ENCODE measurements at regions not wholly inside any gene's neighbourhood (a gene's known extent, or its start where the extent isn't known, plus 50 kb on each side); places are given as distances from the start of the nearest gene placed in this dataset.

DNA sequence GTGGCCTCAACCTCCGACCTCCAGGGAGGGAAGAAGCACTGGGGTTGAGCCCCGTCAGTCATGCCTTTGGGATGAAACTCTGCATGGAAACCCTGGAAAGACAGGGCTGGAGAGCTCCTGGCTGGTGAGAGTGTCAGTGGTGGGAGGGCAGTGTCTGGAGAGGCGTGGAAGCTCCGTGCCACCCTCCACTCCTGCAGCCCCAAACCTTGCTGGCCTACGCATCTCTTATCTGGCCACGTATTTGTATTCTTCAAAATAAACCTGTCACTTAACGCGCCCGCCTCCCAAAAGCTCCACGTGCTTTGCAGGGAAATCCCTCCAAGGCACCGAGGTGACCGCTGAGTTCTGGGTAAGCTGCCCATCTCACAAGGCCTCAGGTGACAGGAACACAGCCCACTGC lies 84.3 kb downstream of the TEX29 start:
- no peaks in the 10 kb centered on the region for H3K79me2 ChIP-seq (ENCODE audit: control insufficient read depth, insufficient read depth, low read length)
- no peak overlapping the region for H2AFZ ChIP-seq (ENCODE audit: control insufficient read depth, low read length)
- H4K20me1 ChIP-seq (ENCODE audit: control insufficient read depth, extremely low read depth, insufficient read depth, low read length): no peaks in the 10 kb centered on the region
- H3K9ac ChIP-seq (ENCODE audit: control insufficient read depth, extremely low read depth, insufficient read depth, low read length): no peak overlapping the region
- no peaks in the 10 kb centered on the region for H3K9me3 ChIP-seq (ENCODE audit: control insufficient read depth, low read depth, low read length)
- no peak overlapping the region for H3K4me2 ChIP-seq (ENCODE audit: control insufficient read depth, extremely low read depth, insufficient read depth, low read depth, low read length)
- no peaks in the 10 kb centered on the region for H3K9me1 ChIP-seq (ENCODE audit: control insufficient read depth, extremely low read depth, insufficient read depth, low read length)
- H3K36me3 ChIP-seq (ENCODE audit: control insufficient read depth in 2 of 2, extremely low read depth in 1 of 2, insufficient read depth in 2 of 2, low read length in 2 of 2): no peaks in the 10 kb centered on the region
- no peak overlapping the region for H3K27ac ChIP-seq (ENCODE audit: control insufficient read depth, insufficient read depth, low read length)
- peaks cover 14% of the 10 kb centered on the region for H3K27me3 ChIP-seq (ENCODE audit: control insufficient read depth, extremely low read depth, insufficient read depth, low read length)
- no peaks in the 10 kb centered on the region for H3K4me1 ChIP-seq (ENCODE audit: control insufficient read depth, extremely low read depth, insufficient read depth, low read length)
- dilution Hi-C loops (cut with MboI; ENCODE audit: extremely low pct_ligation_motif_present, low sequenced_read_pairs): no loop called here
- FAIRE-seq (no peak), DNase-seq (ENCODE audit: low read depth, low spot score) (no peak)
- TF ChIP-seq, protein P1, sequence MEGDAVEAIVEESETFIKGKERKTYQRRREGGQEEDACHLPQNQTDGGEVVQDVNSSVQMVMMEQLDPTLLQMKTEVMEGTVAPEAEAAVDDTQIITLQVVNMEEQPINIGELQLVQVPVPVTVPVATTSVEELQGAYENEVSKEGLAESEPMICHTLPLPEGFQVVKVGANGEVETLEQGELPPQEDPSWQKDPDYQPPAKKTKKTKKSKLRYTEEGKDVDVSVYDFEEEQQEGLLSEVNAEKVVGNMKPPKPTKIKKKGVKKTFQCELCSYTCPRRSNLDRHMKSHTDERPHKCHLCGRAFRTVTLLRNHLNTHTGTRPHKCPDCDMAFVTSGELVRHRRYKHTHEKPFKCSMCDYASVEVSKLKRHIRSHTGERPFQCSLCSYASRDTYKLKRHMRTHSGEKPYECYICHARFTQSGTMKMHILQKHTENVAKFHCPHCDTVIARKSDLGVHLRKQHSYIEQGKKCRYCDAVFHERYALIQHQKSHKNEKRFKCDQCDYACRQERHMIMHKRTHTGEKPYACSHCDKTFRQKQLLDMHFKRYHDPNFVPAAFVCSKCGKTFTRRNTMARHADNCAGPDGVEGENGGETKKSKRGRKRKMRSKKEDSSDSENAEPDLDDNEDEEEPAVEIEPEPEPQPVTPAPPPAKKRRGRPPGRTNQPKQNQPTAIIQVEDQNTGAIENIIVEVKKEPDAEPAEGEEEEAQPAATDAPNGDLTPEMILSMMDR (optimal IDR thresholded peaks at IDR 0.05 in 1 of 3, IDR thresholded peaks at IDR 0.05 in 1 of 3, conservative IDR thresholded peaks at IDR 0.05 in 1 of 3; ENCODE audit: extremely low read depth in 1 of 3, insufficient read depth in 2 of 3, low read length in 3 of 3): no peak
- TF ChIP-seq EZH2 (IDR thresholded peaks at IDR 0.05; ENCODE audit: low read length): no peak
- H3K4me3 ChIP-seq (ENCODE audit: control insufficient read depth in 2 of 3, extremely low read depth in 1 of 3, insufficient read depth in 2 of 3, low read depth in 1 of 3, low read length in 3 of 3): no peak overlapping the region

DNA sequence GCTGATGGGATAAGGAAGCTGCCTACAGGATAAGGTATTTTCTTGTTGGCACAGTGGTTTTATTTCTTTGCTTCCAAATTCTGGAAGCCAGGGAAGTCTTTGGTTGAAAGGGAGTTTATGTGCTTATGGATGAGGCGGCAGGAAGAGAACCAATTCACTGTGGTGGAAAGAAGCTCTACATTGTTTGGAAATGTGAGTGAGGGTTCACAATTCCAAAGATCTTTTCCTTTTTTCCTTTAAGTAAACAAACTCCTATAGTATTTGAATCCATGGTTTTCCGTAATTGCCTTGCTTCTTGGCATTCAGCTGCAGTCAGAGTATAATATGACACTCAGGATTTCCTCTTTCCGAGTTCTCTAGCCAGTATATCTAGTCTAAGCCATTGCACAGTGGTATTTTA lies 86.2 kb downstream of the TEX29 start:
- H3K9me1 ChIP-seq (ENCODE audit: control insufficient read depth, extremely low read depth, insufficient read depth, low read length): no peaks in the 10 kb centered on the region
- H4K20me1 ChIP-seq (ENCODE audit: control insufficient read depth, extremely low read depth, insufficient read depth, low read length): no peaks in the 10 kb centered on the region
- H3K9ac ChIP-seq (ENCODE audit: control insufficient read depth, extremely low read depth, insufficient read depth, low read length): no peak overlapping the region
- dilution Hi-C loops (cut with MboI; ENCODE audit: extremely low pct_ligation_motif_present, low sequenced_read_pairs): no loop called here
- no peaks in the 10 kb centered on the region for H3K9me3 ChIP-seq (ENCODE audit: control insufficient read depth, low read depth, low read length)
- no peak overlapping the region for H2AFZ ChIP-seq (ENCODE audit: control insufficient read depth, low read length)
- no peaks in the 10 kb centered on the region for H3K36me3 ChIP-seq (ENCODE audit: control insufficient read depth in 2 of 2, extremely low read depth in 1 of 2, insufficient read depth in 2 of 2, low read length in 2 of 2)
- TF ChIP-seq EZH2 (IDR thresholded peaks at IDR 0.05; ENCODE audit: low read length): no peak
- TF ChIP-seq, protein P1 (optimal IDR thresholded peaks at IDR 0.05 in 1 of 3, IDR thresholded peaks at IDR 0.05 in 1 of 3, conservative IDR thresholded peaks at IDR 0.05 in 1 of 3; ENCODE audit: extremely low read depth in 1 of 3, insufficient read depth in 2 of 3, low read length in 3 of 3): no peak
- no peak overlapping the region for H3K27ac ChIP-seq (ENCODE audit: control insufficient read depth, insufficient read depth, low read length)
- H3K79me2 ChIP-seq (ENCODE audit: control insufficient read depth, insufficient read depth, low read length): no peaks in the 10 kb centered on the region
- FAIRE-seq: no peak
- no peaks in the 10 kb centered on the region for H3K4me1 ChIP-seq (ENCODE audit: control insufficient read depth, extremely low read depth, insufficient read depth, low read length)
- no peak for DNase-seq (ENCODE audit: low read depth, low spot score)
- H3K4me3 ChIP-seq (ENCODE audit: control insufficient read depth in 2 of 3, extremely low read depth in 1 of 3, insufficient read depth in 2 of 3, low read depth in 1 of 3, low read length in 3 of 3): no peak overlapping the region
- peaks cover 31% of the 10 kb centered on the region for H3K27me3 ChIP-seq (ENCODE audit: control insufficient read depth, extremely low read depth, insufficient read depth, low read length)
- H3K4me2 ChIP-seq (ENCODE audit: control insufficient read depth, extremely low read depth, insufficient read depth, low read depth, low read length): no peak overlapping the region

Measured in keratinocyte (primary cell).